ENCODE measurements at regions not wholly inside any gene's neighbourhood (a gene's known extent, or its start where the extent isn't known, plus 50 kb on each side); places are given as distances from the start of the nearest gene placed in this dataset.

DNA sequence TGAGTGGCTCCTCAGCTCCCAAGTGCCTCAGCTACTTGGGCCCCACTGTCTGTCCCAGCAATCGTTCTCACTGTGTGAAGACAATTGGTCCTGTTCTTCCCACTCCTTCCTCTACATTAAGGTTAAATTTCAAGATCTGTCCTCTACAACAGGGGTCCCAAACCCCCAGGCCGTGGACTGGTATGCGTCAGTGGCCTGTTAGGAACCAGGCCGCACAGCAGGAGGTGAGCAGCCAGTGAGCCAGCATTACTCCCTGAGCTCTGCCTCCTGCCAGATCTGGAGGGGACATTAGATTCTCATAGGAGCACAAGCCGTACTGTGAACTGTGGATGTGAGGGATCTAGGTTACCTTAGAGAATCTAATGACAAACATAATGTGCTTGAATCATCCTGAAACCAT, 376.9 kb upstream of the FZD8 start:
- TF ChIP-seq, protein P1, sequence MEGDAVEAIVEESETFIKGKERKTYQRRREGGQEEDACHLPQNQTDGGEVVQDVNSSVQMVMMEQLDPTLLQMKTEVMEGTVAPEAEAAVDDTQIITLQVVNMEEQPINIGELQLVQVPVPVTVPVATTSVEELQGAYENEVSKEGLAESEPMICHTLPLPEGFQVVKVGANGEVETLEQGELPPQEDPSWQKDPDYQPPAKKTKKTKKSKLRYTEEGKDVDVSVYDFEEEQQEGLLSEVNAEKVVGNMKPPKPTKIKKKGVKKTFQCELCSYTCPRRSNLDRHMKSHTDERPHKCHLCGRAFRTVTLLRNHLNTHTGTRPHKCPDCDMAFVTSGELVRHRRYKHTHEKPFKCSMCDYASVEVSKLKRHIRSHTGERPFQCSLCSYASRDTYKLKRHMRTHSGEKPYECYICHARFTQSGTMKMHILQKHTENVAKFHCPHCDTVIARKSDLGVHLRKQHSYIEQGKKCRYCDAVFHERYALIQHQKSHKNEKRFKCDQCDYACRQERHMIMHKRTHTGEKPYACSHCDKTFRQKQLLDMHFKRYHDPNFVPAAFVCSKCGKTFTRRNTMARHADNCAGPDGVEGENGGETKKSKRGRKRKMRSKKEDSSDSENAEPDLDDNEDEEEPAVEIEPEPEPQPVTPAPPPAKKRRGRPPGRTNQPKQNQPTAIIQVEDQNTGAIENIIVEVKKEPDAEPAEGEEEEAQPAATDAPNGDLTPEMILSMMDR (IDR thresholded peaks at IDR 0.05) = no peak
- TF ChIP-seq POLR2AphosphoS5 (IDR thresholded peaks at IDR 0.05) (no peak), POLR2A (IDR thresholded peaks at IDR 0.05) (no peak)
